Lower leg skin (tissue), 4 donors: ENCODE measurements at regions not wholly inside any gene's neighbourhood (a gene's known extent, or its start where the extent isn't known, plus 50 kb on each side); places are given as distances from the start of the nearest gene placed in this dataset.
A peak's percentile ranks its signal among the peaks of the same experiment; 100 is the strongest.

Source experiments
- DNase-seq, 2 donors: peaks; one replicate each; pipeline ENCODE4 v3.0.0-alpha.2; 2019; ENCODE audit warnings: low spot score in 2 of 2
- H3K4me3 ChIP-seq: fragments of 200-600 bp; sonication (generic); 2 replicates; pipeline ENCODE4 v1.5.1; 2017; ENCODE audit warnings: mild to moderate bottlenecking, low read depth; ENCODE audit not compliant: poor library complexity, severe bottlenecking
- POLR2A ChIP-seq, 2 donors: fragments of 450-650 bp; IDR thresholded peaks; one replicate each; pipeline ENCODE4 v1.6.1; 2016 to 2017; ENCODE audit warnings: antibody characterized with exemption in 2 of 2, mild to moderate bottlenecking in 1 of 2, moderate library complexity in 1 of 2
- WGBS, 2 donors: methylation state at CpG; one replicate each; pipeline ENCODE4 v1.1.5; 2018; 5-methylcytosine and 5-hydroxymethylcytosine counted together
- intact Hi-C: fragments of 100-400 bp; cut with DNase I; formaldehyde crosslinking; loops from one replicate; pipeline ENCODE4 v1.15.0; 2023; ENCODE audit warnings: low total_unique reads
- TF ChIP-seq, protein P1 (sequence below), 3 donors: fragments of 450-650 bp; IDR thresholded peaks; one replicate each; pipeline ENCODE4 v1.5.1; 2016; ENCODE audit warnings: antibody characterized with exemption in 3 of 3, mild to moderate bottlenecking in 3 of 3, moderate library complexity in 2 of 3

DNA sequence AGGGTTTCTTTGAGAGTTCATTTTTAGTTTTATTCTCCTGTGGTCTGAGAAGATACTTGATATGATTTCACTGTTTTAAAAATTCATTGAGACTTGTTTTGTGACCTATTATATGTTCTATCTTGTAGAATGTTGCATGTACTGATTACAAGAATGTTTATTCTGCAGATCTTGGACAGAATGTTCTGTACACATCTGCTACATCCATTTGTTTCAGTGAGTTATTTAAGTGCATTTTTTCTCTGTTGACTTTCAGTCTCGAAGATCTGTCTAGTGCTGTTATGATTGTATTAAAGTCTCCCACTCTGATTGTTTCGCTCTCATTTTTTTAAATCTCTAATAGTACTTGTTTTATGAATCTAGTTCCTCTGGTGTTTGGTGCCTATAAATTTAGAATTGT is 1319.8 kb downstream of the TMEM121 start:
- intact Hi-C loops = no loop called here
- no peak overlapping the region for H3K4me3 ChIP-seq
- 43 to 64% methylated on average over 2 of the region's 2 CpGs for WGBS, 2 donors
- no peak for TF ChIP-seq POLR2A (IDR thresholded peaks at IDR 0.05)
- TF ChIP-seq, protein P1, sequence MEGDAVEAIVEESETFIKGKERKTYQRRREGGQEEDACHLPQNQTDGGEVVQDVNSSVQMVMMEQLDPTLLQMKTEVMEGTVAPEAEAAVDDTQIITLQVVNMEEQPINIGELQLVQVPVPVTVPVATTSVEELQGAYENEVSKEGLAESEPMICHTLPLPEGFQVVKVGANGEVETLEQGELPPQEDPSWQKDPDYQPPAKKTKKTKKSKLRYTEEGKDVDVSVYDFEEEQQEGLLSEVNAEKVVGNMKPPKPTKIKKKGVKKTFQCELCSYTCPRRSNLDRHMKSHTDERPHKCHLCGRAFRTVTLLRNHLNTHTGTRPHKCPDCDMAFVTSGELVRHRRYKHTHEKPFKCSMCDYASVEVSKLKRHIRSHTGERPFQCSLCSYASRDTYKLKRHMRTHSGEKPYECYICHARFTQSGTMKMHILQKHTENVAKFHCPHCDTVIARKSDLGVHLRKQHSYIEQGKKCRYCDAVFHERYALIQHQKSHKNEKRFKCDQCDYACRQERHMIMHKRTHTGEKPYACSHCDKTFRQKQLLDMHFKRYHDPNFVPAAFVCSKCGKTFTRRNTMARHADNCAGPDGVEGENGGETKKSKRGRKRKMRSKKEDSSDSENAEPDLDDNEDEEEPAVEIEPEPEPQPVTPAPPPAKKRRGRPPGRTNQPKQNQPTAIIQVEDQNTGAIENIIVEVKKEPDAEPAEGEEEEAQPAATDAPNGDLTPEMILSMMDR (IDR thresholded peaks at IDR 0.05) = no peak
- DNase-seq = no peak

DNA sequence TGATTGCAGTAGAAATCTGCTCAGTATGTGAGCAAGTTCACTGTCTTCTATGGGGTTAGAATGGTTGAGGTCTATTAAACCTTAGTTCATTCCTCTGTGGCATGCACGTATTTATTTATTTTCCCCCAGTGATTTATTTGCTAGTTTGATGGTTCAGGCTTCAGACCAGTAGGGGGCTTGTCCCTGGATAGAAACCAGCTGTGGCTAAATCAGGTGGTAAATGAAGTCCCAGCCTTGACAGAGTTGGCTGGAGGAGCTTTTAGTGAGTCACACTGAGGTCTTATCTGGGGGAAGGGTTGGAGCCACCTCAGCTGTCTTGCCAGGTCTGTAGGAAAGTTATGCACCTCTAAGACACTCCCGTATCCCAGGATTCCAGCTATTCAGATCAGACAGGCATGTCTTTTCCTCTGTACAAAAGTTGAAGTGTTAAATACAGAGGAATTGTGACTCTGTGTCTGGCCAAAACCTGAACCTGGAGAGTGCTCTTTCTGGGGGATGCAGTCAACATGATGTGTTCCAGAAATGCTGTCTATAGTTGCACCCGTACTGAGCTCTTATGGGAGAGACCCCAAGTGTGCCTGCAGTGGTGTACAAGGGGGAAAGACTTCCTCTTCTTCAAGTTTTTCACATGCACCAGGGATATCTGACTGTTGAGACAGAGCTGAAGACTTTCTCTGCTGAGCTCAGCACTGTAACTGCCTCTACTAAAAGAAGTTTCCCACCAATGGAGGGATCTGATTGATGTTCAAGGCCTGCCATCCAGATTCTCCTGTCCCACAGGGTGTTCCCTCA is 1322.1 kb downstream of the TMEM121 start:
- H3K4me3 ChIP-seq = no peak overlapping the region
- DNase-seq = no peak
- WGBS, 2 donors = 58 to 69% methylated on average over 3 of the region's 3 CpGs
- intact Hi-C loops = no loop called here
- TF ChIP-seq, protein P1 (IDR thresholded peaks at IDR 0.05) = no peak
- no peak for TF ChIP-seq POLR2A (IDR thresholded peaks at IDR 0.05)

DNA sequence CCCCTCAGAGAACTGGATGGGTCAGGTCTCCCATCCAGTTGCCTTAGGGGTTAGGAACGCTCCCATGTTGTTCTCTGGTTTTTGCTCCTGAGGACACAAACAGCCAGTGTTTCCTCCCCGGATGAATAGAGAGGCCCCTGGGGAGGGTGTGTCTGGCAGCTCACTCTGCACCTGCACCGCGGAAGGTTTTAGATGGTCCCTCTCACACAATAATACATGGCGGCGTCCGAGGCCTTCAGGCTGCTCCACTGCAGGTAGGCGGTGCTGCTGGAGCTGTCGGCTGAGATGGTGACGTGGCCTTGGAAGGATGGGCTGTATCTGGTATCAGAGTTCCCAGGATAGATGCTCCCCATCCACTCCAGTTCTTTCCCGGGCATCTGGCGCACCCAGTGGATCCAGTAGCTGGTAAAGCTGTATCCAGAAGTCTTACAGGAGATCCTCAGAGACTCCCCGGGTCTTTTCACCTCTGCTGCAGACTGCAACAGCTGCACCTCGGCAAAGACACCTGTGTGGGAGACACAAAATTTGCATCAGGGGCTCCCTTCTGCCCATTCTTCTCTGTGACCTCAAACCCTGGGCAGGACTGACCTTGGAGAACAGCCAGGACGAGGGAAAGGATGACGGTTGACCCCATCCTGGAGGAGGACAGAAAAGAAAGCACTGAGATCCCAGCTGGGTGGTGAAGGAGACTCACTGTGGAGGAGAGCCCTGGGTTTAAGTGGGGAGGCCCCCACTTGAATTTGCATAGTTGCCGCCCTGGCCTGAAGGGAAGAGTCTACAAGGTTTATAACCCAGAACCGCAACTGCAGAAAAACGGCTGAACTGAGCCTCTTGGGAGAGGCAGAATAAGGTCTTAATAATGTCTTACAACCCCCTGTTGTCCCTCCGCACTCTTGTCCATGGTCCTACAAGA is 1324.8 kb downstream of the TMEM121 start:
- intact Hi-C loops = no loop called here
- no peak overlapping the region for H3K4me3 ChIP-seq
- DNase-seq = no peak
- 77 to 81% methylated on average over 20 of the region's 20 CpGs for WGBS, 2 donors
- no peak for TF ChIP-seq POLR2A (IDR thresholded peaks at IDR 0.05)
- TF ChIP-seq, protein P1 (IDR thresholded peaks at IDR 0.05) = no peak

DNA sequence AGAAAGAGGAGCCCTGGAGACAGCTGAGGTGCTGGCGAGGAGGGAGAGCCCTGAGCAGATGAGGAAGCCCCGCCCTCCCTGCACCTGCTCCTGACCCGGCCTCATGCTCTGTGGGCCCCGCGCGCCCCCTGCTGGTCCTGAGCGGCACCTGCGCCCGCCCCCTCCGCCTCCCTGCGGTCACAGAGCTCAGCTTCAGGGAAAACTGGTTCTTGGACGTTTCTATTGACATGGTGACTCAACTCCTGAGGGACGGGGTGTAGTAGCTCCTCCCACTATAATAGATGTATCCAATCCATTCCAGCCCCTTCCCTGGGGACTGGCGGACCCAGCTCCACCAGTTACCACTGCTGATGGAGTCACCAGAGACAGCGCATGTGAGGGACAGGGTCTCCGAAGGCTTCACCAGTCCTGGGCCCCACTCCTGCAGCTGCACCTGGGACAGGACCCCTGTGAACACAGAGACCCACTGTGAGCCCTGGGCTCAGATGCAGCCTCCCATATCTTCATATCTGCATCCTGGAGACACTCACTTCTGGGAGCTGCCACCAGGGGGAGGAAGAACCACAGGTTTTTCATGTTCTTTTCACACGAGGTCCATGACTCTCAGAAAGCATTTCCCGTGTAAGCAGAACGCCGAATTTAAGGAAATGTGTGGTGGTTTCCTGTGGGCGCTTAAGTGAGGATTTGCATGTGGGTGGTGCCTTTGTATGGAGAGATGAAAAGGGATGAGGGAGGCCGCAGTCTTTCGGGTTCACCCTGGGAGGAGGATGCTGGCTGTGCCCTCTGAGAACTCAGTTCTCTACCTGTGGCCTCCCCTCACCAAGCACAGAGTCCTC is 1346.4 kb downstream of the TMEM121 start:
- TF ChIP-seq, protein P1 (IDR thresholded peaks at IDR 0.05) = no peak
- no peak for TF ChIP-seq POLR2A (IDR thresholded peaks at IDR 0.05)
- intact Hi-C loops = no loop called here
- no peak overlapping the region for H3K4me3 ChIP-seq
- DNase-seq = peak in 1 of 2 donors; percentile 89
- WGBS, 2 donors = 57 to 72% methylated on average over 16 to 23 of the region's 23 CpGs

DNA sequence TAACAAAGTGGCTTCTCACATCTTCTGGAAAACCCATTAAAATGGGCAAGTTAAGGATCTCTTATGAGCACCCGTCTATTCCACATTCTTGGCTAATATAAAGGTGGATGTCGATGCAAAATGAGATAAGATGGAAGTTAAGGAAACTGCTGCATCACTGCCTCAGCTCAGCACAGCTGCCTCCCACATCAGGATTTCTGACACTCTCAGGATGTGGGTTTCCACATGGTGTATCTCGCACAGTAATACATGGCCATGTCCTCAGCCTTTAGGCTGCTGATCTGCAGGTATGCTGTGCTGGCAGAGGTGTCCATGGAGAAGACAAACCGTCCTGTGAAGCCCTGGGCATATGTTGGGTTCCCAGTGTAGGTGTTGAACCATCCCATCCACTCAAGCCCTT is 1348.0 kb downstream of the TMEM121 start:
- no peak overlapping the region for H3K4me3 ChIP-seq
- 43 to 50% methylated on average over 4 of the region's 4 CpGs for WGBS, 2 donors
- no peak for TF ChIP-seq POLR2A (IDR thresholded peaks at IDR 0.05)
- TF ChIP-seq, protein P1 (IDR thresholded peaks at IDR 0.05) = no peak
- DNase-seq = no peak
- intact Hi-C loops = no loop called here
